WTC11 (cell line): ENCODE measurements at regions not wholly inside any gene's neighbourhood (a gene's known extent, or its start where the extent isn't known, plus 50 kb on each side); places are given as distances from the start of the nearest gene placed in this dataset.

Experiments
- ATAC-seq: fragments of 200-7000 bp; cut with Tn5 transposase; 2 replicates; pipeline ENCODE4 v1.10.0; 2021; ENCODE audit warnings: mild to moderate bottlenecking, moderate library complexity
- CTCF ChIA-PET: fragments of 300-600 bp; sonication (Branson Sonifier 250); formaldehyde crosslinking; loops from one replicate; lab custom pipeline; 2021; ENCODE audit warnings: antibody characterized with exemption; lab: Charles Lee
- POLR2A ChIA-PET: fragments of 350-600 bp; sonication (Branson Sonifier 250); formaldehyde crosslinking; loops from one replicate; lab custom pipeline; 2021; ENCODE audit warnings: antibody characterized with exemption; lab: Charles Lee
- DNase-seq: peaks from one replicate; pipeline ENCODE4 v3.0.0; 2021; ENCODE audit warnings: low spot score
- H3K27ac Mint-ChIP-seq: 2 replicates; pipeline ENCODE4 v1.8.0; 2021; ENCODE audit warnings: mixed read lengths
- H3K27me3 Mint-ChIP-seq: 2 replicates; pipeline ENCODE4 v1.8.0; 2021; ENCODE audit warnings: low read depth, mild to moderate bottlenecking, moderate library complexity, mixed read lengths
- H3K36me3 Mint-ChIP-seq: 2 replicates; pipeline ENCODE4 v1.8.0; 2021; ENCODE audit warnings: mixed read lengths
- H3K4me1 Mint-ChIP-seq: 2 replicates; pipeline ENCODE4 v1.8.0; 2022; ENCODE audit warnings: mixed read lengths
- H3K4me3 Mint-ChIP-seq: 2 replicates; pipeline ENCODE4 v1.8.0; 2021; ENCODE audit warnings: mild to moderate bottlenecking, moderate library complexity, mixed read lengths
- H3K9me3 Mint-ChIP-seq: 2 replicates; pipeline ENCODE4 v1.8.0; 2021; ENCODE audit warnings: mixed read lengths
- CBFB ChIP-seq: sonication (generic); formaldehyde crosslinking; IDR thresholded peaks from 2 replicates; pipeline ENCODE4 v1.8.1; 2022; ENCODE audit warnings: mild to moderate bottlenecking, low read depth, missing genetic modification reagents
- ELF4 ChIP-seq: sonication (generic); formaldehyde crosslinking; IDR thresholded peaks from 2 replicates; pipeline ENCODE4 v1.8.1; 2022; ENCODE audit warnings: low read depth, mild to moderate bottlenecking, moderate library complexity, missing genetic modification reagents
- HMGA2 ChIP-seq: fragments of 250-450 bp; sonication (Bioruptor Pico); IDR thresholded peaks from 2 replicates; pipeline ENCODE4 v1.4.0; 2021; ENCODE audit warnings: mild to moderate bottlenecking, moderate library complexity
- TEAD4 ChIP-seq: sonication (generic); formaldehyde crosslinking; IDR thresholded peaks from 2 replicates; pipeline ENCODE4 v1.8.0; 2022; ENCODE audit warnings: mild to moderate bottlenecking, missing genetic modification reagents
- ZNF138 ChIP-seq: sonication (generic); formaldehyde crosslinking; conservative IDR thresholded peaks from 2 replicates; pipeline ENCODE4 v1.8.1; 2022; ENCODE audit warnings: mild to moderate bottlenecking, moderate library complexity, missing genetic modification reagents
- ZNF416 ChIP-seq: fragments of 250-450 bp; sonication (Bioruptor Pico); IDR thresholded peaks from 2 replicates; pipeline ENCODE4 v1.9.0; 2021; ENCODE audit warnings: mild to moderate bottlenecking, inconsistent platforms
- ZNF423 ChIP-seq: fragments of 250-450 bp; sonication (Bioruptor Pico); IDR thresholded peaks from 2 replicates; pipeline ENCODE4 v2.1.2; 2022; ENCODE audit warnings: mild to moderate bottlenecking, moderate library complexity
- TF ChIP-seq, protein P1 (sequence below): fragments of 250-450 bp; sonication (Bioruptor Pico); IDR thresholded peaks from 2 replicates; pipeline ENCODE4 v1.8.0; 2021; ENCODE audit warnings: mild to moderate bottlenecking
- TF ChIP-seq, protein P2 (sequence below): sonication (generic); formaldehyde crosslinking; IDR thresholded peaks from 2 replicates; pipeline ENCODE4 v1.8.1; 2022; ENCODE audit warnings: mild to moderate bottlenecking, missing genetic modification reagents, moderate library complexity, borderline replicate concordance
- TF ChIP-seq, protein P3 (sequence below): fragments of 250-450 bp; sonication (Bioruptor Pico); IDR thresholded peaks from 2 replicates; pipeline ENCODE4 v1.9.0; 2021; ENCODE audit warnings: mild to moderate bottlenecking
- TF ChIP-seq, protein P4 (sequence below): sonication (generic); formaldehyde crosslinking; IDR thresholded peaks from 2 replicates; pipeline ENCODE4 v1.8.0; 2022; ENCODE audit warnings: mild to moderate bottlenecking, missing genetic modification reagents

DNA sequence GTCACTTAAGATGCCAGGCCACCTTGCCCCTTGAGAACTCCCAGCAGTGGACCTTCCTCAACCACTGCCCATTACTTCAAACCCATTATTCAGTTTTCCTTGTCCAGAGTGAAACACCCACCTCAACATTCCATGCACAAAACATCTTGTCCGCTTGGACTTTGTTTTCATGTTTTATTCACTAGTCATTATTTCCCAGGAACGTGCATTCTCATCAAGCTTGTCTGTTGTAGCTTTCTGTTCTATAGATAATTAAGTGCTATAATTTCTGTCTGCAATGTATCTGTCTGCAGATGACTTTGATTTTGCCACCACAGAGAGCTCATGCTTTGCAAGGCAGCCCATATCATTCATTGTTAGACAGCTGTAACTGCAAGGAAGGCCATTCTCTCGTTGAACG lies 117.4 kb downstream of the RAB18 start:
- H3K27ac Mint-ChIP-seq: no peak overlapping the region
- TF ChIP-seq CBFB (CRISPR knock-in tag): no peak
- no peak for TF ChIP-seq ZNF138 (CRISPR knock-in tag)
- no peak for TF ChIP-seq ELF4 (CRISPR knock-in tag)
- ChIA-PET CTCF (interaction anchor here (0.6 kb wide), 1 partner anchor 34 kb away, joined by 5 read pairs; no protein-coding TSS in a partner anchor), POLR2A (no interaction called here)
- no peak for ATAC-seq
- DNase-seq: no peak
- no peaks in the 10 kb centered on the region for H3K36me3 Mint-ChIP-seq
- no peak overlapping the region for H3K4me3 Mint-ChIP-seq
- peaks cover 11% of the 10 kb centered on the region for H3K9me3 Mint-ChIP-seq
- H3K4me1 Mint-ChIP-seq: peaks cover 22% of the 10 kb centered on the region
- H3K27me3 Mint-ChIP-seq: no peaks in the 10 kb centered on the region

DNA sequence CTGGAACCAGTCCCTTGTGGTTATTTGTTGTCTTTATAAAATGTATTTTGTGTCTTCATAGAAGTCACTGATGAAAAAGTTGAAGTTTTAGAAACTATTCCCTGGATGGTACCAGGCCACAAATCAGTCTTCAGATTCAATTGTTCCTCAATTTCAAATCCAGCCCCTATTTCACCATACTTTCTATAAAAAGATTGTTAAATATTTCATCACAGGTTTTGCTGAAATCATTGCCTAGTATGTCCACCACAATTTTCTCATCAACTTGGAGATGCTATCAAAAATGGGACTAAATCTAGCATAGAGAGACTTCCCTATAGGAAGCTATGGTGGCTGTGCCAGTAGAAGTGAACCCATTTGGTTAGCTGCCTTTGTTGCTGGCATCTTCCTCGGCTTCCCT lies 118.5 kb downstream of the RAB18 start:
- no peak for DNase-seq

More for the DNA sequence above, 118.5 kb downstream of the RAB18 start:
- Mint-ChIP-seq H3K27ac (no peak overlapping the region), H3K27me3 (no peaks in the 10 kb centered on the region)
- TF ChIP-seq, protein P1, sequence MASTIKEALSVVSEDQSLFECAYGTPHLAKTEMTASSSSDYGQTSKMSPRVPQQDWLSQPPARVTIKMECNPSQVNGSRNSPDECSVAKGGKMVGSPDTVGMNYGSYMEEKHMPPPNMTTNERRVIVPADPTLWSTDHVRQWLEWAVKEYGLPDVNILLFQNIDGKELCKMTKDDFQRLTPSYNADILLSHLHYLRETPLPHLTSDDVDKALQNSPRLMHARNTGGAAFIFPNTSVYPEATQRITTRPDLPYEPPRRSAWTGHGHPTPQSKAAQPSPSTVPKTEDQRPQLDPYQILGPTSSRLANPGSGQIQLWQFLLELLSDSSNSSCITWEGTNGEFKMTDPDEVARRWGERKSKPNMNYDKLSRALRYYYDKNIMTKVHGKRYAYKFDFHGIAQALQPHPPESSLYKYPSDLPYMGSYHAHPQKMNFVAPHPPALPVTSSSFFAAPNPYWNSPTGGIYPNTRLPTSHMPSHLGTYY (CRISPR knock-in tag): no peak
- TF ChIP-seq, protein P2, sequence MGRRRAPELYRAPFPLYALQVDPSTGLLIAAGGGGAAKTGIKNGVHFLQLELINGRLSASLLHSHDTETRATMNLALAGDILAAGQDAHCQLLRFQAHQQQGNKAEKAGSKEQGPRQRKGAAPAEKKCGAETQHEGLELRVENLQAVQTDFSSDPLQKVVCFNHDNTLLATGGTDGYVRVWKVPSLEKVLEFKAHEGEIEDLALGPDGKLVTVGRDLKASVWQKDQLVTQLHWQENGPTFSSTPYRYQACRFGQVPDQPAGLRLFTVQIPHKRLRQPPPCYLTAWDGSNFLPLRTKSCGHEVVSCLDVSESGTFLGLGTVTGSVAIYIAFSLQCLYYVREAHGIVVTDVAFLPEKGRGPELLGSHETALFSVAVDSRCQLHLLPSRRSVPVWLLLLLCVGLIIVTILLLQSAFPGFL (CRISPR knock-in tag): no peak
- TF ChIP-seq ZNF416 (CRISPR knock-in tag): no peak
- TF ChIP-seq, protein P3, sequence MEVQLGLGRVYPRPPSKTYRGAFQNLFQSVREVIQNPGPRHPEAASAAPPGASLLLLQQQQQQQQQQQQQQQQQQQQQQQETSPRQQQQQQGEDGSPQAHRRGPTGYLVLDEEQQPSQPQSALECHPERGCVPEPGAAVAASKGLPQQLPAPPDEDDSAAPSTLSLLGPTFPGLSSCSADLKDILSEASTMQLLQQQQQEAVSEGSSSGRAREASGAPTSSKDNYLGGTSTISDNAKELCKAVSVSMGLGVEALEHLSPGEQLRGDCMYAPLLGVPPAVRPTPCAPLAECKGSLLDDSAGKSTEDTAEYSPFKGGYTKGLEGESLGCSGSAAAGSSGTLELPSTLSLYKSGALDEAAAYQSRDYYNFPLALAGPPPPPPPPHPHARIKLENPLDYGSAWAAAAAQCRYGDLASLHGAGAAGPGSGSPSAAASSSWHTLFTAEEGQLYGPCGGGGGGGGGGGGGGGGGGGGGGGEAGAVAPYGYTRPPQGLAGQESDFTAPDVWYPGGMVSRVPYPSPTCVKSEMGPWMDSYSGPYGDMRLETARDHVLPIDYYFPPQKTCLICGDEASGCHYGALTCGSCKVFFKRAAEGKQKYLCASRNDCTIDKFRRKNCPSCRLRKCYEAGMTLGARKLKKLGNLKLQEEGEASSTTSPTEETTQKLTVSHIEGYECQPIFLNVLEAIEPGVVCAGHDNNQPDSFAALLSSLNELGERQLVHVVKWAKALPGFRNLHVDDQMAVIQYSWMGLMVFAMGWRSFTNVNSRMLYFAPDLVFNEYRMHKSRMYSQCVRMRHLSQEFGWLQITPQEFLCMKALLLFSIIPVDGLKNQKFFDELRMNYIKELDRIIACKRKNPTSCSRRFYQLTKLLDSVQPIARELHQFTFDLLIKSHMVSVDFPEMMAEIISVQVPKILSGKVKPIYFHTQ (CRISPR knock-in tag): no peak
- TF ChIP-seq ZNF423: no peak
- TF ChIP-seq, protein P4, sequence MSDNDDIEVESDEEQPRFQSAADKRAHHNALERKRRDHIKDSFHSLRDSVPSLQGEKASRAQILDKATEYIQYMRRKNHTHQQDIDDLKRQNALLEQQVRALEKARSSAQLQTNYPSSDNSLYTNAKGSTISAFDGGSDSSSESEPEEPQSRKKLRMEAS (CRISPR knock-in tag): no peak
- no peak for TF ChIP-seq HMGA2 (CRISPR knock-in tag)
- TF ChIP-seq TEAD4: no peak
- TF ChIP-seq, all 79 proteins: peak for 0
- no peak for ATAC-seq
- ChIA-PET CTCF (no interaction called here), POLR2A (no interaction called here)
- H3K36me3 Mint-ChIP-seq: no peaks in the 10 kb centered on the region
- peaks cover 25% of the 10 kb centered on the region for H3K4me1 Mint-ChIP-seq
- peaks cover 11% of the 10 kb centered on the region for H3K9me3 Mint-ChIP-seq
- H3K4me3 Mint-ChIP-seq: no peak overlapping the region
